ENCODE measurements at regions not wholly inside any gene's neighbourhood (a gene's known extent, or its start where the extent isn't known, plus 50 kb on each side); places are given as distances from the start of the nearest gene placed in this dataset.
"Not testable (repeated sequence)": the region's sequence is repeated elsewhere in the genome, so short reads cannot be mapped to it uniquely, and the experiment has no call there.

- TF ChIP-seq CTCF (conservative IDR thresholded peaks at IDR 0.05): no peak
- no peak for TF ChIP-seq ZFX (IDR thresholded peaks at IDR 0.05)
- H3K27ac ChIP-seq: no peak overlapping the region
These were observed 668.5 kb downstream of the ISL1 start for GRCh38 chr5:52051759-52052158.

GRCh38 chr5:52063186-52063585, 679.9 kb downstream of the ISL1 start:
- TF ChIP-seq ZFX (IDR thresholded peaks at IDR 0.05) (no peak), CTCF (conservative IDR thresholded peaks at IDR 0.05) (no peak)
- no peak overlapping the region for H3K27ac ChIP-seq

GRCh38 chr5:52065182-52065581, 681.9 kb downstream of the ISL1 start:
- TF ChIP-seq CTCF (conservative IDR thresholded peaks at IDR 0.05) (no peak), ZFX (IDR thresholded peaks at IDR 0.05) (no peak)

DNA sequence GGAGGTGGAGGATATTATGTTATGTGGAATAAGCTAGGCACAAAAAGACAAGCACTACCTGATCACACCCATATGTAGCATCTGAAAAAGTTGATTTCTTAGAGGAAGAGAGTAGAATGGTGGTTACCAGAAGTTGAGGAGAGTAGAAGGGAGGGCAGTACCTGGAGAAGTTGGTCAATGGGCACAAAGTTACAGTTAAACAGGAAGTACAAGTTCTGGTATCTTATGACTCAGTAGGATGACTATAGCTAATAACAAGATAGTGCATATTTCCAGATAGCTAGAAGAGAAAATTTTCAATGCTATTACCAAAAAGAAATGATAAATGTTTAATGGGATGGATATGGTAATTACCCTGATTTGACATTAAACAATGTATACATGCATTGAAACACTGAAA, 686.7 kb downstream of the ISL1 start:
- TF ChIP-seq CTCF (conservative IDR thresholded peaks at IDR 0.05) (no peak), ZFX (IDR thresholded peaks at IDR 0.05) (no peak)
- no peak overlapping the region for H3K27ac ChIP-seq

More at GRCh38 chr5:52065182-52065581, 681.9 kb downstream of the ISL1 start:
- H3K27ac ChIP-seq: no peak overlapping the region

- no peak overlapping the region for H3K27ac ChIP-seq
- no peak for TF ChIP-seq CTCF (conservative IDR thresholded peaks at IDR 0.05)
- TF ChIP-seq ZFX (IDR thresholded peaks at IDR 0.05): no peak
These were observed 690.9 kb downstream of the ISL1 start for GRCh38 chr5:52073993-52074689.

GRCh38 chr5:52077941-52078815, 694.9 kb downstream of the ISL1 start:
- no peak overlapping the region for H3K27ac ChIP-seq
- TF ChIP-seq ZFX (IDR thresholded peaks at IDR 0.05): no peak
- TF ChIP-seq CTCF (conservative IDR thresholded peaks at IDR 0.05): no peak

- not testable (repeated sequence) for H3K27ac ChIP-seq
These were observed 685.4 kb upstream of the ITGA1 start for GRCh38 chr5:52102311-52102710.

Measured in C4-2B (cell line).